Astrocyte (in vitro differentiated cells and primary cell): ENCODE measurements at regions not wholly inside any gene's neighbourhood (a gene's known extent, or its start where the extent isn't known, plus 50 kb on each side); places are given as distances from the start of the nearest gene placed in this dataset.

Experiments
- DNase-seq: peaks from one replicate; pipeline ENCODE4 v3.0.0-alpha.2; 2010; ENCODE audit warnings: low read depth
- FAIRE-seq: peaks from 2 replicates; lab custom pipeline; 2011; peaks lifted over from hg19 to GRCh38; lab: Jason Lieb, UNC
- H2AFZ ChIP-seq: 2 replicates; pipeline ENCODE4 v1.6.0; 2012; ENCODE audit warnings: low read depth, low read length, inconsistent platforms
- H3K27ac ChIP-seq: 2 replicates; pipeline ENCODE4 v1.5.1; 2011; ENCODE audit warnings: low read depth, low read length, inconsistent platforms
- H3K27me3 ChIP-seq: 2 replicates; pipeline ENCODE4 v1.6.0; 2011; ENCODE audit warnings: low read length, inconsistent platforms; ENCODE audit not compliant: insufficient read depth
- H3K36me3 ChIP-seq: 2 replicates; pipeline ENCODE4 v1.5.1; 2011; ENCODE audit warnings: low read length, inconsistent platforms; ENCODE audit not compliant: insufficient read depth
- H3K4me1 ChIP-seq: 2 replicates; pipeline ENCODE4 v1.5.1; 2011; ENCODE audit warnings: low read length, inconsistent platforms; ENCODE audit not compliant: insufficient read depth
- H3K4me2 ChIP-seq: 2 replicates; pipeline ENCODE4 v1.6.0; 2012; ENCODE audit warnings: low read length, inconsistent platforms
- H3K4me3 ChIP-seq: 2 replicates; pipeline ENCODE4 v1.5.1; 2011; ENCODE audit warnings: low read depth, mild to moderate bottlenecking, low read length, inconsistent platforms; ENCODE audit not compliant: insufficient read depth
- H3K79me2 ChIP-seq: 2 replicates; pipeline ENCODE4 v1.6.0; 2012; ENCODE audit warnings: mild to moderate bottlenecking, low read length, inconsistent platforms; ENCODE audit not compliant: insufficient read depth
- H3K9ac ChIP-seq: 2 replicates; pipeline ENCODE4 v1.6.0; 2012; ENCODE audit warnings: mild to moderate bottlenecking, low read length, inconsistent platforms
- H3K9me3 ChIP-seq: 2 replicates; pipeline ENCODE4 v1.5.1; 2012; ENCODE audit warnings: low read depth, mild to moderate bottlenecking, low read length, inconsistent platforms; ENCODE audit not compliant: insufficient read depth
- H4K20me1 ChIP-seq: 2 replicates; pipeline ENCODE4 v1.6.0; 2012; ENCODE audit warnings: low read length, inconsistent platforms; ENCODE audit not compliant: insufficient read depth
- H3K27ac Mint-ChIP-seq: one replicate; pipeline ENCODE4 v1.8.0; 2021; ENCODE audit warnings: mild to moderate bottlenecking, mixed read lengths; ENCODE audit not compliant: unreplicated experiment
- H3K27me3 Mint-ChIP-seq: one replicate; pipeline ENCODE4 v1.8.0; 2021; ENCODE audit warnings: low read depth, mixed read lengths; ENCODE audit not compliant: unreplicated experiment
- H3K36me3 Mint-ChIP-seq: one replicate; pipeline ENCODE4 v1.8.0; 2021; ENCODE audit warnings: low read depth, mixed read lengths; ENCODE audit not compliant: unreplicated experiment
- H3K4me1 Mint-ChIP-seq: one replicate; pipeline ENCODE4 v1.8.0; 2021; ENCODE audit warnings: low read depth, mixed read lengths; ENCODE audit not compliant: unreplicated experiment
- H3K4me3 Mint-ChIP-seq: one replicate; pipeline ENCODE4 v1.8.0; 2021; ENCODE audit warnings: mild to moderate bottlenecking, moderate library complexity, mixed read lengths; ENCODE audit not compliant: unreplicated experiment
- H3K9me3 Mint-ChIP-seq: one replicate; pipeline ENCODE4 v1.8.0; 2021; ENCODE audit warnings: mild to moderate bottlenecking, mixed read lengths; ENCODE audit not compliant: unreplicated experiment
- CTCF ChIP-seq: IDR thresholded peaks from 2 replicates; pipeline ENCODE4 v1.5.1; 2011; ENCODE audit warnings: low read depth, mild to moderate bottlenecking, inconsistent platforms, low read length, moderate library complexity; ENCODE audit not compliant: insufficient read depth
- EZH2 ChIP-seq: IDR thresholded peaks from 2 replicates; pipeline ENCODE4 v1.6.1; 2012; ENCODE audit warnings: mild to moderate bottlenecking, low read length, inconsistent platforms; ENCODE audit not compliant: insufficient read depth

GRCh38 chr12:59944177-59944576 lies 348.3 kb downstream of the SLC16A7 start:
- no peaks in the 10 kb centered on the region for H3K27me3 ChIP-seq
- Mint-ChIP-seq H3K27me3 (no peaks in the 10 kb centered on the region), H3K9me3 (no peaks in the 10 kb centered on the region), H3K4me3 (no peak overlapping the region), H3K36me3 (no peaks in the 10 kb centered on the region), H3K4me1 (peaks cover 18% of the 10 kb centered on the region), H3K27ac (no peak overlapping the region)
- TF ChIP-seq EZH2 (no peak), CTCF (no peak)
- no peaks in the 10 kb centered on the region for H4K20me1 ChIP-seq
- H3K4me2 ChIP-seq, result no peak overlapping the region
- H2AFZ ChIP-seq, result no peak overlapping the region
- H3K79me2 ChIP-seq, result no peaks in the 10 kb centered on the region
- H3K4me1 ChIP-seq, result no peaks in the 10 kb centered on the region
- H3K27ac ChIP-seq, result no peak overlapping the region
- no peaks in the 10 kb centered on the region for H3K9me3 ChIP-seq
- FAIRE-seq, result no peak
- H3K36me3 ChIP-seq, result no peaks in the 10 kb centered on the region
- no peak for DNase-seq
- no peak overlapping the region for H3K4me3 ChIP-seq
- H3K9ac ChIP-seq, result no peak overlapping the region

- no peaks in the 10 kb centered on the region for H3K36me3 ChIP-seq
- no peaks in the 10 kb centered on the region for H3K27me3 Mint-ChIP-seq
- no peaks in the 10 kb centered on the region for H3K9me3 Mint-ChIP-seq
- no peak overlapping the region for H2AFZ ChIP-seq
- no peaks in the 10 kb centered on the region for H3K9me3 ChIP-seq
- H3K36me3 Mint-ChIP-seq, result no peaks in the 10 kb centered on the region
- DNase-seq (no peak), FAIRE-seq (no peak)
- no peaks in the 10 kb centered on the region for H3K27me3 ChIP-seq
- H3K4me1 Mint-ChIP-seq, result peaks cover 2% of the 10 kb centered on the region
- no peaks in the 10 kb centered on the region for H4K20me1 ChIP-seq
- H3K4me3 ChIP-seq, result no peak overlapping the region
- H3K27ac Mint-ChIP-seq, result no peak overlapping the region
- no peaks in the 10 kb centered on the region for H3K79me2 ChIP-seq
- no peak overlapping the region for H3K4me2 ChIP-seq
- no peak overlapping the region for H3K4me3 Mint-ChIP-seq
- H3K9ac ChIP-seq, result no peak overlapping the region
- no peak overlapping the region for H3K27ac ChIP-seq
- no peaks in the 10 kb centered on the region for H3K4me1 ChIP-seq
- no peak for TF ChIP-seq CTCF
- TF ChIP-seq EZH2, result no peak
Observed at GRCh38 chr12:59946635-59947034, 350.8 kb downstream of the SLC16A7 start.

- H3K9me3 Mint-ChIP-seq, result no peaks in the 10 kb centered on the region
- H3K4me1 ChIP-seq, result no peaks in the 10 kb centered on the region
- no peaks in the 10 kb centered on the region for H3K9me3 ChIP-seq
- H3K27ac ChIP-seq, result no peak overlapping the region
- FAIRE-seq (no peak), DNase-seq (no peak)
- H3K36me3 Mint-ChIP-seq, result no peaks in the 10 kb centered on the region
- no peaks in the 10 kb centered on the region for H3K4me1 Mint-ChIP-seq
- no peak overlapping the region for H3K4me3 Mint-ChIP-seq
- H3K4me3 ChIP-seq, result no peak overlapping the region
- no peak overlapping the region for H3K9ac ChIP-seq
- no peaks in the 10 kb centered on the region for H3K27me3 ChIP-seq
- no peaks in the 10 kb centered on the region for H3K79me2 ChIP-seq
- H3K27me3 Mint-ChIP-seq, result no peaks in the 10 kb centered on the region
- no peak for TF ChIP-seq EZH2
- no peak for TF ChIP-seq CTCF
- no peak overlapping the region for H2AFZ ChIP-seq
- no peak overlapping the region for H3K27ac Mint-ChIP-seq
- H4K20me1 ChIP-seq, result no peaks in the 10 kb centered on the region
- no peaks in the 10 kb centered on the region for H3K36me3 ChIP-seq
- no peak overlapping the region for H3K4me2 ChIP-seq
Observed at GRCh38 chr12:59963546-59963945, 367.7 kb downstream of the SLC16A7 start.
